Glutamatergic neuron (in vitro differentiated cells): ENCODE measurements at regions not wholly inside any gene's neighbourhood (a gene's known extent, or its start where the extent isn't known, plus 50 kb on each side); places are given as distances from the start of the nearest gene placed in this dataset.

Experiments
- DNase-seq: peaks from one replicate; pipeline ENCODE4 v3.0.0; 2022
- H3K27ac Mint-ChIP-seq: one replicate; pipeline ENCODE4 v1.8.0; 2020; ENCODE audit warnings: mild to moderate bottlenecking, mixed read lengths, inconsistent platforms; ENCODE audit not compliant: unreplicated experiment
- H3K27me3 Mint-ChIP-seq: one replicate; pipeline ENCODE4 v1.8.0; 2020; ENCODE audit warnings: mild to moderate bottlenecking, moderate library complexity, mixed read lengths, inconsistent platforms; ENCODE audit not compliant: unreplicated experiment
- H3K36me3 Mint-ChIP-seq: one replicate; pipeline ENCODE4 v1.8.0; 2020; ENCODE audit warnings: mild to moderate bottlenecking, mixed read lengths, inconsistent platforms; ENCODE audit not compliant: unreplicated experiment
- H3K4me1 Mint-ChIP-seq: one replicate; pipeline ENCODE4 v1.8.0; 2020; ENCODE audit warnings: mild to moderate bottlenecking, low read depth, mixed read lengths, inconsistent platforms; ENCODE audit not compliant: unreplicated experiment
- H3K4me3 Mint-ChIP-seq: one replicate; pipeline ENCODE4 v1.8.0; 2020; ENCODE audit warnings: mild to moderate bottlenecking, mixed read lengths, inconsistent platforms; ENCODE audit not compliant: unreplicated experiment
- H3K9me3 Mint-ChIP-seq: one replicate; pipeline ENCODE4 v1.8.0; 2020; ENCODE audit warnings: mild to moderate bottlenecking, moderate library complexity, mixed read lengths, inconsistent platforms; ENCODE audit not compliant: unreplicated experiment
- TF ChIP-seq, protein P1 (sequence below): fragments of 200-600 bp; sonication (generic); IDR thresholded peaks from one replicate; pipeline ENCODE4 v1.5.0; 2021; ENCODE audit not compliant: partially characterized antibody, unreplicated experiment

DNA sequence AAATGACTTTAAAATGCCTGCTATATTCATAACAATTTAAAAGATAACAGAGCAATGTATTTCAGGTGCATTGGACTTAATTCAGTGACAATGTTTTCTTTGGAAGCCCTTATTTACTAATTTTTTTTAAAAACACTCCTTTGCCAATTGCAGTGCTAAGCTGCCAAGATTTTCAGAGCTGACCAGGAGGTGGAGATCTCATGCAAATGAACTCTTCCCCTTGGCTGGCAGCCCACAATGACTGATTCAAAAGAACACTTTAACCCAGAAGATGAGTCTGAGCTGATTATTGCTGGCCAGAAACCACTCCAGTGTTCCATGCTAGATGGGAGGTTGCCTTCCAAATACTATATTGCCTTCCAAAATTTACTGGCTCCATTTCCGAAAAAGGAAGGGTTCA lies 128.3 kb upstream of the CCNH start:
- no peak for DNase-seq
- Mint-ChIP-seq H3K27me3 (no peaks in the 10 kb centered on the region), H3K4me3 (no peak overlapping the region), H3K36me3 (no peaks in the 10 kb centered on the region), H3K27ac (no peak overlapping the region), H3K9me3 (peaks cover 2% of the 10 kb centered on the region), H3K4me1 (no peaks in the 10 kb centered on the region)
- TF ChIP-seq, protein P1, sequence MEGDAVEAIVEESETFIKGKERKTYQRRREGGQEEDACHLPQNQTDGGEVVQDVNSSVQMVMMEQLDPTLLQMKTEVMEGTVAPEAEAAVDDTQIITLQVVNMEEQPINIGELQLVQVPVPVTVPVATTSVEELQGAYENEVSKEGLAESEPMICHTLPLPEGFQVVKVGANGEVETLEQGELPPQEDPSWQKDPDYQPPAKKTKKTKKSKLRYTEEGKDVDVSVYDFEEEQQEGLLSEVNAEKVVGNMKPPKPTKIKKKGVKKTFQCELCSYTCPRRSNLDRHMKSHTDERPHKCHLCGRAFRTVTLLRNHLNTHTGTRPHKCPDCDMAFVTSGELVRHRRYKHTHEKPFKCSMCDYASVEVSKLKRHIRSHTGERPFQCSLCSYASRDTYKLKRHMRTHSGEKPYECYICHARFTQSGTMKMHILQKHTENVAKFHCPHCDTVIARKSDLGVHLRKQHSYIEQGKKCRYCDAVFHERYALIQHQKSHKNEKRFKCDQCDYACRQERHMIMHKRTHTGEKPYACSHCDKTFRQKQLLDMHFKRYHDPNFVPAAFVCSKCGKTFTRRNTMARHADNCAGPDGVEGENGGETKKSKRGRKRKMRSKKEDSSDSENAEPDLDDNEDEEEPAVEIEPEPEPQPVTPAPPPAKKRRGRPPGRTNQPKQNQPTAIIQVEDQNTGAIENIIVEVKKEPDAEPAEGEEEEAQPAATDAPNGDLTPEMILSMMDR = no peak

DNA sequence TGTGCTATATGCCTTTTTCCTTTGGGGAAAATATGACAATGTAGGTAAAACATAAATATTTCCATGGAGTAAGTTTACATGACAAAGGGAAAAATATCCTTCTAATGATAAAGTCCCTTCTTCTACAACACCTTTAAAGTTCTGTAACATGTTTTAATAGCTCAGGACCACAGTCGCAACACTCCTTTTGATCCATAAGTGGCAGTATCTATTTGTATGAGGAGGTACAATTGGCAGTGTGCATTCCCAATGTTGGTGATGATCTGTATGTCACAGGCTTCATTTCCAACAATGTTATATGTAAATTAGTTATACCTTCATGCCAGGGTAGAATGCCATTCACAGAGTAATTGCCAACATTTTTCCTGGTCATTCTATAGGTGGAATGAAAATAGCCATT lies 127.1 kb upstream of the CCNH start:
- TF ChIP-seq, protein P1 = no peak
- Mint-ChIP-seq H3K4me3 (no peak overlapping the region), H3K27me3 (no peaks in the 10 kb centered on the region), H3K4me1 (no peaks in the 10 kb centered on the region), H3K36me3 (no peaks in the 10 kb centered on the region), H3K9me3 (peaks cover 2% of the 10 kb centered on the region), H3K27ac (no peak overlapping the region)
- DNase-seq = no peak

DNA sequence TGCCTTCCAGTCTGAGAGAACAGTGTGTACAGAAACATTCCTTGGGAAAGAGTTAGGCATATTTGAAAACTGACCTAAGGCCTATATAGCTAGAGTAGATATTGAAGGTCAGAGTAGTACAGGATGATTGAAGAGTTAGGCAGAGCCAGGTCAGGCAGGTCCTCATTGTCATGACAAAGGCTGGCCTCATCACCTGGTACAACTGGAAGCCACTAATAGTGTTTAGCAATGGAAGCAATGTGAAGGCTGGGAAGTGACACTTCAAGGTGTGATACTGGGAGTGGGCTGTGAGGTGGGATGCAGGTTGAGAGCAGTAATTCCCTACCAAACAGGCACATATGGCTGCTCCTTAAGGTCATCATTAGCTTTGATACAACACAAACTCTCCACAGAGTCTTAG lies 123.6 kb upstream of the CCNH start:
- no peak overlapping the region for H3K27ac Mint-ChIP-seq
- no peak for DNase-seq
- H3K36me3 Mint-ChIP-seq = no peaks in the 10 kb centered on the region
- H3K27me3 Mint-ChIP-seq = no peaks in the 10 kb centered on the region
- peaks cover 2% of the 10 kb centered on the region for H3K9me3 Mint-ChIP-seq
- H3K4me1 Mint-ChIP-seq = no peaks in the 10 kb centered on the region
- H3K4me3 Mint-ChIP-seq = no peak overlapping the region
- TF ChIP-seq, protein P1 = no peak

DNA sequence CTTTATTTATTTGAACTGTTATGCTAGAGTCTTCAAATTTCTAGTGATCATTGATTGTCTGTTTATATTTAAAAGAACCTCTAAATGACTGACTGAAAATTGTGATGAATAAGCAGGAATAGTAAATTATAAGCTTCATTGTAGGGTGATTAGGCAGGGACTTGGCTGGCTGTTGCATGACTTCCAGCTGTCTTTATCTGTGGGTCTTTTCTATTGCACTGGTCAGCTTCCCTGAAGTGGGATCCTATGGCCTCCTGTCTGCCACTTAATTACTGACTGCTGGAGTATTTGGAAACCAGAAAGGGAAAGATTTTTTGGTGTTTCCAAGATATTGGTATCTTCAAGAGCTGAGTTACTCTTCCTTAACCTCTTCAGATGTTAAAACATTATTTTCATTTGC lies 123.0 kb upstream of the CCNH start:
- H3K36me3 Mint-ChIP-seq = no peaks in the 10 kb centered on the region
- H3K9me3 Mint-ChIP-seq = peaks cover 2% of the 10 kb centered on the region
- no peak overlapping the region for H3K4me3 Mint-ChIP-seq
- no peak for DNase-seq
- no peak overlapping the region for H3K27ac Mint-ChIP-seq
- no peaks in the 10 kb centered on the region for H3K27me3 Mint-ChIP-seq
- H3K4me1 Mint-ChIP-seq = no peaks in the 10 kb centered on the region
- TF ChIP-seq, protein P1 = no peak

DNA sequence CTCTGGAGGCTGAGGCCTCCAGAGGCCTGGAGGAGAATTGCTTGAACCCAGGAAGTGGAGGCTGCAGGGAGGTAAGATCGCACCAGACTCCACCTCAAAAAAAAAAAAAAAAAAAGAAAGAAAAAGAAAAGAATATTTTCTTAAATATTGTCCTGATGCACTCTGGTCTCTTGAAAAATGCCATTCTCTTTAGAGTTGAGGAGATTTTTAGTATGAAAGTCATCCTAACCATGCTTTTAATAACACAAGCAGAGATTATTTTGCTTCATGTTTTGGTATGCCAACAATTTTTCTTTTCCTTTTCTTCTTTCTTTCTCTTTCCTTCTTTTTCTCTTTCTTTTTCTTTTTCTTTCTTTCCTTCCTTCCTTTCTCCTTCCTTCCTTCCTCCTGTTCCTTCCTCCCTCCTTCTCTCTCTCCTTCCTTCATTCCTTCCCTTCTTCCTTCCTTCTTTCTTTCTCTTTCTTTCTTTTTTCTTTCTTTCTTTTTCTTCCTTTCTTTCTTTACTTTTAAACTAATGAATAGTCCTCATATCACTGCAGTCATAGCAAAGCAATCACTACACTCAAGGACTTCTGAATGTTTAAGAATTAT lies 116.9 kb upstream of the CCNH start:
- TF ChIP-seq, protein P1 = no peak
- Mint-ChIP-seq H3K27ac (no peak overlapping the region), H3K4me1 (no peaks in the 10 kb centered on the region), H3K36me3 (no peaks in the 10 kb centered on the region), H3K4me3 (no peak overlapping the region), H3K9me3 (no peaks in the 10 kb centered on the region), H3K27me3 (no peaks in the 10 kb centered on the region)
- no peak for DNase-seq
